PC-3 (cell line): ENCODE measurements at regions not wholly inside any gene's neighbourhood (a gene's known extent, or its start where the extent isn't known, plus 50 kb on each side); places are given as distances from the start of the nearest gene placed in this dataset.

Experiments
- EZH2 ChIP-seq: fragments of 300-600 bp; sonication (generic); IDR thresholded peaks from one replicate; pipeline ENCODE4 v1.6.1; 2017; ENCODE audit warnings: antibody characterized with exemption, mild to moderate bottlenecking, low read length; ENCODE audit not compliant: unreplicated experiment
- EZH2phosphoT487 ChIP-seq: fragments of 300-600 bp; sonication (generic); IDR thresholded peaks from 2 replicates; pipeline ENCODE4 v1.6.1; 2018; ENCODE audit warnings: mild to moderate bottlenecking, antibody characterized with exemption, low read length, borderline replicate concordance
- TF ChIP-seq, protein P1 (sequence below): fragments of 300-600 bp; sonication (generic); conservative IDR thresholded peaks from 2 replicates; pipeline ENCODE4 v1.5.1; 2017; ENCODE audit warnings: antibody characterized with exemption, low read depth, mild to moderate bottlenecking, low read length

DNA sequence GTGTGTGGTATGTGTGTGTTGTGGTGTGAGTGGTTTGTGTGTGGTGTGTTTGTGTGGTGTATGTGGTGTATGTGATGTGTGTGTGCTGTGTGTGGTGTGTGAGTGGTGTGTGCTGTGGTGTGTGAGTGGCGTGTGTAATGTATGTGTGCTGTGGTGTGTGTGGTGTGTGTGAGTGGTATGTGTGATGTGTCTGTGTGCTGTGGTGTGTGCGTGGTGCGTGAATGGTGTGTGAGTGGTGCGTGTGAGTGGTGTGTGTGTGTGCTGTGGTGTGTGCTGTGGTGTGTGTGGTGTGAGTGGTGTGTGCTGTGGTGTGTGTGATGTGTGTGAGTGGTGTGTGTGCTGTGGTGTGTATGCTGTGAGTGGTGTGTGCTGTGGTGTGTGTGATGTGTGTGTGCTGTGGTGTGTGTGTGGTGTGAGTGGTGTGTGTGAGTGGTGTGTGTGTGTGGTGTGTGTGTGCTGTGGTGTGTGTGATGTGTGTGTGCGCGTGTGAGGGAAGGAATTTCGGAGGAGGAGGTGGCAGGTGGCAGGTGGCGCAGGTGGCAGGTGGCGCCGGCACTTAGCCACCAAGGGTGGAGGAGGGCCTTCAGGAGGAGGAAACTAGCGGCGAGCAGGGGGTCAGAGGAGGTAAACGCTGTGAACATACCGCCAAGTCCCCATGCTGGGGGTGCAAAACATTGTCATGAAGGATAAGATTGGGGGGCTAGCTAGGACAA lies 191.8 kb downstream of the MELK start:
- TF ChIP-seq EZH2 (no peak), EZH2phosphoT487 (no peak)
- TF ChIP-seq, protein P1, sequence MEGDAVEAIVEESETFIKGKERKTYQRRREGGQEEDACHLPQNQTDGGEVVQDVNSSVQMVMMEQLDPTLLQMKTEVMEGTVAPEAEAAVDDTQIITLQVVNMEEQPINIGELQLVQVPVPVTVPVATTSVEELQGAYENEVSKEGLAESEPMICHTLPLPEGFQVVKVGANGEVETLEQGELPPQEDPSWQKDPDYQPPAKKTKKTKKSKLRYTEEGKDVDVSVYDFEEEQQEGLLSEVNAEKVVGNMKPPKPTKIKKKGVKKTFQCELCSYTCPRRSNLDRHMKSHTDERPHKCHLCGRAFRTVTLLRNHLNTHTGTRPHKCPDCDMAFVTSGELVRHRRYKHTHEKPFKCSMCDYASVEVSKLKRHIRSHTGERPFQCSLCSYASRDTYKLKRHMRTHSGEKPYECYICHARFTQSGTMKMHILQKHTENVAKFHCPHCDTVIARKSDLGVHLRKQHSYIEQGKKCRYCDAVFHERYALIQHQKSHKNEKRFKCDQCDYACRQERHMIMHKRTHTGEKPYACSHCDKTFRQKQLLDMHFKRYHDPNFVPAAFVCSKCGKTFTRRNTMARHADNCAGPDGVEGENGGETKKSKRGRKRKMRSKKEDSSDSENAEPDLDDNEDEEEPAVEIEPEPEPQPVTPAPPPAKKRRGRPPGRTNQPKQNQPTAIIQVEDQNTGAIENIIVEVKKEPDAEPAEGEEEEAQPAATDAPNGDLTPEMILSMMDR: no peak
